ENCODE measurements at regions not wholly inside any gene's neighbourhood (a gene's known extent, or its start where the extent isn't known, plus 50 kb on each side); places are given as distances from the start of the nearest gene placed in this dataset.
A peak's percentile ranks its signal among the peaks of the same experiment; 100 is the strongest.
"Not testable (repeated sequence)": the region's sequence is repeated elsewhere in the genome, so short reads cannot be mapped to it uniquely, and the experiment has no call there.

GRCh38 chr10:55801353-55801661, 559.8 kb downstream of the ZWINT start:
- DNase-seq = no peak
- intact Hi-C loops (cut with micrococcal nuclease) = no loop called here

GRCh38 chr10:55800602-55801352, 560.3 kb downstream of the ZWINT start:
- no peak for DNase-seq
- ATAC-seq = no peak
- intact Hi-C loops (cut with micrococcal nuclease) = no loop called here

More at GRCh38 chr10:55801353-55801661, 559.8 kb downstream of the ZWINT start:
- no peak for ATAC-seq

- ATAC-seq = no peak
- no peak for DNase-seq
- intact Hi-C loops (cut with micrococcal nuclease) = no loop called here
Measured at GRCh38 chr10:55793024-55793423, 568.0 kb downstream of the ZWINT start.

- intact Hi-C loops (cut with micrococcal nuclease); ATAC-seq: not testable (repeated sequence)
Measured at GRCh38 chr10:55790276-55790675, 570.8 kb downstream of the ZWINT start.

GRCh38 chr10:55786461-55787050, 574.5 kb downstream of the ZWINT start:
- no peak for ATAC-seq
- intact Hi-C loops (cut with micrococcal nuclease) = no loop called here
- no peak for DNase-seq

More at GRCh38 chr10:55790276-55790675, 570.8 kb downstream of the ZWINT start:
- not testable (repeated sequence) for DNase-seq

GRCh38 chr10:55782181-55782580, 578.9 kb downstream of the ZWINT start:
- intact Hi-C loops (cut with micrococcal nuclease) = no loop called here
- ATAC-seq (no peak), DNase-seq (no peak)

GRCh38 chr10:55766212-55766611, 594.8 kb downstream of the ZWINT start:
- intact Hi-C loops (cut with micrococcal nuclease) = no loop called here
- ATAC-seq = no peak
- DNase-seq = no peak

GRCh38 chr10:55750458-55750857, 610.6 kb downstream of the ZWINT start:
- ATAC-seq = no peak
- DNase-seq = no peak
- intact Hi-C loops (cut with micrococcal nuclease) = no loop called here

GRCh38 chr10:55747244-55747643, 613.8 kb downstream of the ZWINT start:
- DNase-seq (no peak), ATAC-seq (no peak)
- intact Hi-C loops (cut with micrococcal nuclease) = no loop called here

GRCh38 chr10:55746002-55746401, 615.1 kb downstream of the ZWINT start:
- intact Hi-C loops (cut with micrococcal nuclease) = no loop called here
- DNase-seq = no peak
- no peak for ATAC-seq

- no peak for ATAC-seq
- intact Hi-C loops (cut with micrococcal nuclease) = no loop called here
Measured at GRCh38 chr10:55742487-55742886, 618.6 kb downstream of the ZWINT start.

GRCh38 chr10:55740767-55741166, 620.3 kb downstream of the ZWINT start:
- intact Hi-C loops (cut with micrococcal nuclease); ATAC-seq; DNase-seq: not testable (repeated sequence)

More at GRCh38 chr10:55742487-55742886, 618.6 kb downstream of the ZWINT start:
- no peak for DNase-seq

- no peak for ATAC-seq
- no peak for DNase-seq
- intact Hi-C loops (cut with micrococcal nuclease) = no loop called here
Measured at GRCh38 chr10:55740110-55740509, 620.9 kb downstream of the ZWINT start.

- no peak for ATAC-seq
- intact Hi-C loops (cut with micrococcal nuclease) = no loop called here
- no peak for DNase-seq
Measured at GRCh38 chr10:55734112-55734511, 626.9 kb downstream of the ZWINT start.

- intact Hi-C loops (cut with micrococcal nuclease) = no loop called here
- no peak for DNase-seq
- ATAC-seq = no peak
Measured at GRCh38 chr10:55704950-55705349, 656.1 kb downstream of the ZWINT start.

GRCh38 chr10:55668326-55668922, 692.6 kb downstream of the ZWINT start:
- intact Hi-C loops (cut with micrococcal nuclease) = no loop called here
- DNase-seq (no peak), ATAC-seq (no peak)

- DNase-seq = no peak
- no peak for ATAC-seq
- intact Hi-C loops (cut with micrococcal nuclease) = no loop called here
Measured at GRCh38 chr10:55653531-55653930, 707.5 kb downstream of the ZWINT start.

GRCh38 chr10:55641601-55642000, 719.5 kb downstream of the ZWINT start:
- no peak for ATAC-seq
- DNase-seq = no peak
- intact Hi-C loops (cut with micrococcal nuclease) = no loop called here

GRCh38 chr10:55631071-55631654, 729.9 kb downstream of the ZWINT start:
- intact Hi-C loops (cut with micrococcal nuclease) = no loop called here
- DNase-seq (peak; percentile 55), ATAC-seq (peak; percentile 92)

- ATAC-seq (peak; percentile 39), DNase-seq (no peak)
- intact Hi-C loops (cut with micrococcal nuclease) = no loop called here
Measured at GRCh38 chr10:55630491-55631056, 730.5 kb downstream of the ZWINT start.
